Gastrocnemius medialis (tissue), 4 donors: ENCODE measurements at regions not wholly inside any gene's neighbourhood (a gene's known extent, or its start where the extent isn't known, plus 50 kb on each side); places are given as distances from the start of the nearest gene placed in this dataset.
"Not testable (repeated sequence)": the region's sequence is repeated elsewhere in the genome, so short reads cannot be mapped to it uniquely, and the experiment has no call there.

Source experiments
- CTCF ChIP-seq, 5 experiments: fragments of 450-650 bp in 3 of 5; fragments of 200-600 bp in 2 of 5; sonication (generic) in 2 of 5; IDR thresholded peaks in 4 of 5; conservative IDR thresholded peaks in 1 of 5; 1 replicate in 4 of 5; 2 replicates in 1 of 5; pipeline ENCODE4 v1.5.1; 2016 to 2019; ENCODE audit warnings: antibody characterized with exemption in 5 of 5, mild to moderate bottlenecking in 3 of 5, moderate library complexity in 3 of 5
- POLR2A ChIP-seq, 2 donors: fragments of 450-650 bp; IDR thresholded peaks; one replicate each; pipeline ENCODE4 v1.6.1; 2017; ENCODE audit warnings: antibody characterized with exemption in 2 of 2, mild to moderate bottlenecking in 2 of 2, moderate library complexity in 2 of 2

- TF ChIP-seq CTCF (IDR thresholded peaks at IDR 0.05 in 4 of 5, conservative IDR thresholded peaks at IDR 0.05 in 1 of 5); POLR2A (IDR thresholded peaks at IDR 0.05): not testable (repeated sequence)
These were observed 122.8 kb upstream of the PRKCQ start for GRCh38 chr10:6702833-6703232.
